GM23338 (cell line): ENCODE measurements at regions not wholly inside any gene's neighbourhood (a gene's known extent, or its start where the extent isn't known, plus 50 kb on each side); places are given as distances from the start of the nearest gene placed in this dataset.

Source experiments
- ATAC-seq: fragments of 200-7000 bp; cut with Tn5 transposase; 3 replicates; pipeline ENCODE4 v1.9.1; 2020
- DNase-seq: peaks from one replicate; pipeline ENCODE4 v3.0.0-alpha.2; 2015; ENCODE audit warnings: low spot score
- H2AFZ ChIP-seq: fragments of 200-600 bp; sonication (generic); 2 replicates; pipeline ENCODE4 v1.8.0; 2016; ENCODE audit warnings: antibody characterized with exemption, mild to moderate bottlenecking, moderate library complexity
- H3F3A ChIP-seq: fragments of 200-600 bp; sonication (generic); replicated peaks from 2 replicates; pipeline ENCODE4 v1.8.0; 2017; ENCODE audit warnings: antibody characterized with exemption, mixed run types, low read depth
- H3K27ac ChIP-seq: fragments of 200-600 bp; sonication (generic); 2 replicates; pipeline ENCODE4 v1.6.1; 2016; ENCODE audit warnings: low read depth
- H3K27me3 ChIP-seq: fragments of 200-600 bp; sonication (generic); 2 replicates; pipeline ENCODE4 v1.8.0; 2016; ENCODE audit warnings: mild to moderate bottlenecking, mixed run types, moderate library complexity; ENCODE audit not compliant: insufficient read depth
- H3K36me3 ChIP-seq: fragments of 200-600 bp; sonication (generic); 2 replicates; pipeline ENCODE4 v1.8.0; 2016; ENCODE audit warnings: mild to moderate bottlenecking; ENCODE audit not compliant: insufficient read depth
- H3K4me1 ChIP-seq: fragments of 200-600 bp; sonication (generic); 2 replicates; pipeline ENCODE4 v1.8.0; 2016; ENCODE audit warnings: mild to moderate bottlenecking, moderate library complexity; ENCODE audit not compliant: insufficient read depth
- H3K4me2 ChIP-seq: fragments of 200-600 bp; sonication (generic); 2 replicates; pipeline ENCODE4 v1.7.1; 2017; ENCODE audit warnings: mixed run types
- H3K4me3 ChIP-seq: fragments of 200-600 bp; sonication (generic); 2 replicates; pipeline ENCODE4 v1.6.1; 2016; ENCODE audit warnings: mixed run types
- H3K79me2 ChIP-seq: fragments of 200-600 bp; sonication (generic); replicated peaks from 2 replicates; pipeline ENCODE4 v1.8.0; 2017; ENCODE audit warnings: mild to moderate bottlenecking; ENCODE audit not compliant: insufficient read depth
- H3K9me2 ChIP-seq: fragments of 200-600 bp; sonication (generic); 2 replicates; pipeline ENCODE4 v1.8.0; 2017; ENCODE audit not compliant: insufficient read depth
- H4K20me1 ChIP-seq: fragments of 200-600 bp; sonication (generic); replicated peaks from 2 replicates; pipeline ENCODE4 v1.8.0; 2017; ENCODE audit warnings: mild to moderate bottlenecking; ENCODE audit not compliant: insufficient read depth
- H3K27ac Mint-ChIP-seq: 2 replicates; pipeline ENCODE4 v1.8.0; 2020; ENCODE audit warnings: inconsistent platforms, mild to moderate bottlenecking, moderate library complexity, mixed read lengths
- H3K27me3 Mint-ChIP-seq: 3 replicates; pipeline ENCODE4 v1.8.0; 2022; ENCODE audit warnings: low read depth, mild to moderate bottlenecking, moderate library complexity, mixed read lengths, inconsistent platforms; ENCODE audit not compliant: insufficient read depth, poor library complexity
- H3K36me3 Mint-ChIP-seq: 3 replicates; pipeline ENCODE4 v1.8.0; 2021; ENCODE audit warnings: low read depth, mild to moderate bottlenecking, inconsistent platforms, moderate library complexity, mixed read lengths
- H3K4me1 Mint-ChIP-seq: 3 replicates; pipeline ENCODE4 v1.8.0; 2020; ENCODE audit warnings: mild to moderate bottlenecking, inconsistent platforms, mixed read lengths
- H3K4me3 Mint-ChIP-seq: 3 replicates; pipeline ENCODE4 v1.8.0; 2021; ENCODE audit warnings: moderate library complexity, mild to moderate bottlenecking, inconsistent platforms, mixed read lengths
- H3K9me3 Mint-ChIP-seq: 3 replicates; pipeline ENCODE4 v1.8.0; 2020; ENCODE audit warnings: moderate library complexity, mild to moderate bottlenecking, inconsistent platforms, mixed read lengths
- CREB1 ChIP-seq: fragments of 250-450 bp; sonication (Bioruptor Pico); IDR thresholded peaks from 2 replicates; pipeline ENCODE4 v1.5.0; 2020; ENCODE audit warnings: low read depth, mild to moderate bottlenecking, moderate library complexity
- EZH2 ChIP-seq: fragments of 200-600 bp; sonication (generic); IDR thresholded peaks from one replicate; pipeline ENCODE4 v1.8.0; 2017; ENCODE audit warnings: antibody characterized with exemption, mild to moderate bottlenecking, low read depth; ENCODE audit not compliant: unreplicated experiment
- EZH2phosphoT487 ChIP-seq: fragments of 200-600 bp; sonication (generic); IDR thresholded peaks from one replicate; pipeline ENCODE4 v1.8.1; 2018; ENCODE audit warnings: antibody characterized with exemption; ENCODE audit not compliant: unreplicated experiment
- JUNB ChIP-seq: IDR thresholded peaks from one replicate; pipeline ENCODE4 v1.6.1; 2016; ENCODE audit warnings: antibody characterized with exemption; ENCODE audit not compliant: unreplicated experiment
- NANOG ChIP-seq: IDR thresholded peaks from 2 replicates; pipeline ENCODE4 v1.6.1; 2016; ENCODE audit warnings: antibody characterized with exemption, borderline replicate concordance
- POLR2AphosphoS5 ChIP-seq: IDR thresholded peaks from 2 replicates; pipeline ENCODE4 v1.6.1; 2016; ENCODE audit warnings: antibody characterized with exemption, low read depth
- STAT1 ChIP-seq: IDR thresholded peaks from one replicate; pipeline ENCODE4 v1.6.1; 2016; ENCODE audit warnings: antibody characterized with exemption; ENCODE audit not compliant: unreplicated experiment
- ZNF114 ChIP-seq: fragments of 250-450 bp; sonication (Bioruptor Pico); IDR thresholded peaks from 2 replicates; pipeline ENCODE4 v1.5.0; 2020; ENCODE audit warnings: mild to moderate bottlenecking, moderate library complexity
- ZNF331 ChIP-seq: fragments of 250-450 bp; sonication (Bioruptor Pico); IDR thresholded peaks from 2 replicates; pipeline ENCODE4 v1.5.0; 2020; ENCODE audit warnings: low read depth, mild to moderate bottlenecking, moderate library complexity
- ZNF462 ChIP-seq: fragments of 250-450 bp; sonication (Bioruptor Pico); IDR thresholded peaks from 2 replicates; pipeline ENCODE4 v1.5.0; 2020; ENCODE audit warnings: mild to moderate bottlenecking, moderate library complexity
- TF ChIP-seq, protein P1 (sequence below), 2 experiments: fragments of 200-600 bp in 1 of 2; sonication (generic) in 1 of 2; conservative IDR thresholded peaks; 2 replicates each; pipeline versions ENCODE4 v1.5.1 to v1.6.1; 2016 to 2017; ENCODE audit warnings: antibody characterized with exemption in 2 of 2, low read depth in 2 of 2, mild to moderate bottlenecking in 2 of 2, moderate library complexity in 1 of 2
- TF ChIP-seq, protein P2 (sequence below): IDR thresholded peaks from one replicate; pipeline ENCODE4 v1.6.1; 2018; ENCODE audit warnings: antibody characterized with exemption; ENCODE audit not compliant: unreplicated experiment
- TF ChIP-seq, protein P3 (sequence below): IDR thresholded peaks from 2 replicates; pipeline ENCODE4 v1.6.1; 2016; ENCODE audit warnings: antibody characterized with exemption

GRCh38 chr10:131480066-131480465 lies 168.5 kb upstream of the TCERG1L start:
- Mint-ChIP-seq H3K36me3 (peaks cover 25% of the 10 kb centered on the region; the same call in 2 of the 3 replicates), H3K9me3 (peaks cover 93% of the 10 kb centered on the region), H3K4me3 (no peak overlapping the region), H3K4me1 (no peaks in the 10 kb centered on the region), H3K27me3 (peaks cover 6% of the 10 kb centered on the region), H3K27ac (no peak overlapping the region)
- no peak for DNase-seq
- Histone ChIP-seq H3F3A (no peaks in the 10 kb centered on the region), H3K27ac (no peak overlapping the region), H3K4me1 (no peaks in the 10 kb centered on the region), H3K79me2 (no peaks in the 10 kb centered on the region), H4K20me1 (no peaks in the 10 kb centered on the region), H3K36me3 (no peaks in the 10 kb centered on the region), H2AFZ (no peak overlapping the region), H3K9me2 (no peaks in the 10 kb centered on the region), H3K27me3 (no peaks in the 10 kb centered on the region), H3K4me2 (no peak overlapping the region), H3K4me3 (no peak overlapping the region)
- no peak for ATAC-seq
- TF ChIP-seq, protein P1, sequence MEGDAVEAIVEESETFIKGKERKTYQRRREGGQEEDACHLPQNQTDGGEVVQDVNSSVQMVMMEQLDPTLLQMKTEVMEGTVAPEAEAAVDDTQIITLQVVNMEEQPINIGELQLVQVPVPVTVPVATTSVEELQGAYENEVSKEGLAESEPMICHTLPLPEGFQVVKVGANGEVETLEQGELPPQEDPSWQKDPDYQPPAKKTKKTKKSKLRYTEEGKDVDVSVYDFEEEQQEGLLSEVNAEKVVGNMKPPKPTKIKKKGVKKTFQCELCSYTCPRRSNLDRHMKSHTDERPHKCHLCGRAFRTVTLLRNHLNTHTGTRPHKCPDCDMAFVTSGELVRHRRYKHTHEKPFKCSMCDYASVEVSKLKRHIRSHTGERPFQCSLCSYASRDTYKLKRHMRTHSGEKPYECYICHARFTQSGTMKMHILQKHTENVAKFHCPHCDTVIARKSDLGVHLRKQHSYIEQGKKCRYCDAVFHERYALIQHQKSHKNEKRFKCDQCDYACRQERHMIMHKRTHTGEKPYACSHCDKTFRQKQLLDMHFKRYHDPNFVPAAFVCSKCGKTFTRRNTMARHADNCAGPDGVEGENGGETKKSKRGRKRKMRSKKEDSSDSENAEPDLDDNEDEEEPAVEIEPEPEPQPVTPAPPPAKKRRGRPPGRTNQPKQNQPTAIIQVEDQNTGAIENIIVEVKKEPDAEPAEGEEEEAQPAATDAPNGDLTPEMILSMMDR (conservative IDR thresholded peaks at IDR 0.05; ENCODE audit: low read depth in 2 of 2), result no peak
- no peak for TF ChIP-seq JUNB
- no peak for TF ChIP-seq POLR2AphosphoS5
- no peak for TF ChIP-seq NANOG
- TF ChIP-seq EZH2phosphoT487, result no peak
- no peak for TF ChIP-seq ZNF462 (CRISPR knock-in tag)
- TF ChIP-seq CREB1 (CRISPR knock-in tag), result no peak
- TF ChIP-seq, protein P2, sequence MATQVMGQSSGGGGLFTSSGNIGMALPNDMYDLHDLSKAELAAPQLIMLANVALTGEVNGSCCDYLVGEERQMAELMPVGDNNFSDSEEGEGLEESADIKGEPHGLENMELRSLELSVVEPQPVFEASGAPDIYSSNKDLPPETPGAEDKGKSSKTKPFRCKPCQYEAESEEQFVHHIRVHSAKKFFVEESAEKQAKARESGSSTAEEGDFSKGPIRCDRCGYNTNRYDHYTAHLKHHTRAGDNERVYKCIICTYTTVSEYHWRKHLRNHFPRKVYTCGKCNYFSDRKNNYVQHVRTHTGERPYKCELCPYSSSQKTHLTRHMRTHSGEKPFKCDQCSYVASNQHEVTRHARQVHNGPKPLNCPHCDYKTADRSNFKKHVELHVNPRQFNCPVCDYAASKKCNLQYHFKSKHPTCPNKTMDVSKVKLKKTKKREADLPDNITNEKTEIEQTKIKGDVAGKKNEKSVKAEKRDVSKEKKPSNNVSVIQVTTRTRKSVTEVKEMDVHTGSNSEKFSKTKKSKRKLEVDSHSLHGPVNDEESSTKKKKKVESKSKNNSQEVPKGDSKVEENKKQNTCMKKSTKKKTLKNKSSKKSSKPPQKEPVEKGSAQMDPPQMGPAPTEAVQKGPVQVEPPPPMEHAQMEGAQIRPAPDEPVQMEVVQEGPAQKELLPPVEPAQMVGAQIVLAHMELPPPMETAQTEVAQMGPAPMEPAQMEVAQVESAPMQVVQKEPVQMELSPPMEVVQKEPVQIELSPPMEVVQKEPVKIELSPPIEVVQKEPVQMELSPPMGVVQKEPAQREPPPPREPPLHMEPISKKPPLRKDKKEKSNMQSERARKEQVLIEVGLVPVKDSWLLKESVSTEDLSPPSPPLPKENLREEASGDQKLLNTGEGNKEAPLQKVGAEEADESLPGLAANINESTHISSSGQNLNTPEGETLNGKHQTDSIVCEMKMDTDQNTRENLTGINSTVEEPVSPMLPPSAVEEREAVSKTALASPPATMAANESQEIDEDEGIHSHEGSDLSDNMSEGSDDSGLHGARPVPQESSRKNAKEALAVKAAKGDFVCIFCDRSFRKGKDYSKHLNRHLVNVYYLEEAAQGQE, result no peak
- no peak for TF ChIP-seq ZNF114 (CRISPR knock-in tag)
- TF ChIP-seq, protein P3, sequence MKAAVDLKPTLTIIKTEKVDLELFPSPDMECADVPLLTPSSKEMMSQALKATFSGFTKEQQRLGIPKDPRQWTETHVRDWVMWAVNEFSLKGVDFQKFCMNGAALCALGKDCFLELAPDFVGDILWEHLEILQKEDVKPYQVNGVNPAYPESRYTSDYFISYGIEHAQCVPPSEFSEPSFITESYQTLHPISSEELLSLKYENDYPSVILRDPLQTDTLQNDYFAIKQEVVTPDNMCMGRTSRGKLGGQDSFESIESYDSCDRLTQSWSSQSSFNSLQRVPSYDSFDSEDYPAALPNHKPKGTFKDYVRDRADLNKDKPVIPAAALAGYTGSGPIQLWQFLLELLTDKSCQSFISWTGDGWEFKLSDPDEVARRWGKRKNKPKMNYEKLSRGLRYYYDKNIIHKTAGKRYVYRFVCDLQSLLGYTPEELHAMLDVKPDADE, result no peak
- no peak for TF ChIP-seq EZH2
- no peak for TF ChIP-seq STAT1
- no peak for TF ChIP-seq ZNF331 (CRISPR knock-in tag)
